KBM-7 (cell line): ENCODE measurements at regions not wholly inside any gene's neighbourhood (a gene's known extent, or its start where the extent isn't known, plus 50 kb on each side); places are given as distances from the start of the nearest gene placed in this dataset.

Experiments
- DNase-seq: peaks from one replicate; pipeline ENCODE4 v3.0.0-alpha.2; 2015
- in situ Hi-C: fragments of 300-500 bp; cut with MboI; formaldehyde crosslinking; loops from 2 replicates; pipeline ENCODE4 v1.14.3; 2020; ENCODE audit warnings: low sequenced_read_pairs, low pct_unique_long_range_greater_than_20kb, mixed read lengths

DNA sequence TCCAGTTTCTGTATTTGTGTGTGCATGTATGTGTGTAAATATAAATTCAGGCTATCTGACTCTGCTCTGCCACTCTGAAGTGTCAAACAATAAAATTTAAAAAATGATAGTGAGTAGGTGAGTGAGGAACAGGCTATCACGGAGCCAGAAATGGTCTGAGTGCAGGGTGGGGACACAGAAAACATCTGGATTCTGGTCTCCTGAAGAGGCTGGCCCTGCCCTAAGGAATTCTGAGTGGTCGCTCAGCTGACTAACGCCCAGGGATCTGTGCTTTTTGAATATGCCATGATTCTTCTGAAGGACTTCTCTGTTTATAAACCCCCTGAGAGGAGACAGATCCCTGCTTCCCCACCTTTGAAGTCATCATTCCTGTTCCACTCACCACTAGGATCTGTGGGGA, 353.9 kb upstream of the GYPC start:
- DNase-seq: no peak
- in situ Hi-C loops: no loop called here

DNA sequence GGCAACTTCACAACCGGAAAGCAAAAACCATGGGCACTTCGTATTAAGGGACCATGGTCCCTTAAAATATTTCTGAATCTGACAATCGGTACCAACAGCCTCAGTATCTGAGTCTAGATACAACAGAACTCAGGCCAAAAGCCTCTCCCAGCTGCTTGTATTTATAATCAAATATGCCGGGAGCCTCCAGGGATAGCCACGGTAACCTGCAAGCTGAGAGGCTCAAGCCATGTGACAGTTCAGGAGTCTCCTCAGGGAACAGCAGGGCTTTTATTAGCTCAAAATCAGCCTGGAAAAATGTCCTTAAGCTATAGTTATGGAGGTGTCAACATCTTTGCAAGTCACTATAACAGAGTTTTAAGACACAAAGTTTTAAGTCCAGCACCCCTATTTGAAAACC, 352.8 kb upstream of the GYPC start:
- in situ Hi-C loops: no loop called here
- DNase-seq: no peak

DNA sequence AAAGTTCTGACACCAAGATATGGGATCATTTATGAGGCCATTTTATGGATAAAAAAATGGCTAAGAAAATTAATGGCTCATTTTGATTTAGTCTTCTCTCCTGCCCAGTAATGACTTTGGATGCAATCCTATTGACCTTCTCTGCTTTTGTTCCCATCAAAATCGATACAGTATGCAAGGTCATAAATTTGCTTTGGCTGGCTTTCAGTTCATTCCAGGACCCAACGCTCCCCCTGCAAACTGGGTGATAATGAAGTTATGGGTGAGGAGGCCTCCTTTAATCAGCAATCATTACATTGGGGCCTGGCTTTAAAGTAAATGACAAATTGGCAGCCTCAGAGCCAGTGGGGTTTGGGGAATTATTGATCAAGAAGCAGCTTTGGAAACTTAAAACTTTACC, 351.8 kb upstream of the GYPC start:
- DNase-seq: no peak
- in situ Hi-C loops: no loop called here

DNA sequence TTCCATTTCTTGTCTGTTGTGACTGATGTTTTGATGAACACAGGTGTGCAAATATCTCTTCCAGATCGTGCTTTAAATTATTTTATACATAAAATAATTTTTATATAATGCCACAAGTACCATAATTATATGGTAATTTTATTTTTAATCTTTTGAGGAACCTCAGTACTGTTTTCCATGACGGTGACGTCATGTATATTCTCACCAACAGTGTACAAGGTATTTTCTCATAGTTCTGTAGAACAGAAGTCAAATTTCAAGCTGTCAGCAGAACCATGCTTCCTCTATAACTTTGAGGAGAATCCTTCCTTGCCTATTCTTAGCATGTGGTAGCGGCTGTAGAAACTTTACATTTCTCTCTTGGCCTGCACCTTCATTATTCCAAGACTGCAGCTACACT, 349.4 kb upstream of the GYPC start:
- in situ Hi-C loops: no loop called here
- DNase-seq: no peak

DNA sequence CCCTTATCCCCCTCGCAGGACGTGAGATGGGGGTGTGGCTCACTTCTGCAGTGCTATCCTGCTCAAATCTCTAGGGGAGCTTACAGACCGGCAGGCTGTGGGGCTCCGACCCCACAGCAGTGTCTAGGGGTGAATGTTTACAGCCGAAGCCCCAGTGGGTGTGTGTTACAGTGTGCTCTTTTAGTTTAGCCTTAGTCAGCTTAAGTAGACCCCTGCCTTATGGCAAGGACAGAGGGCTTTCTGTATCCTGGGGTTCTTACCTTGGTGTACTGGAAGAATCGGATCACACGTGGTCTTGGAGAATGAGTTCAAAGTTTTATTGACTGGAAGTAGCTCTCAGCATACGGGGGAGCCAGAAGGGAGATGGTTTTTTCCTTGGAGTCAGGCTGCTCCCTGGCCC, 348.2 kb upstream of the GYPC start:
- DNase-seq: no peak
- in situ Hi-C loops: no loop called here

DNA sequence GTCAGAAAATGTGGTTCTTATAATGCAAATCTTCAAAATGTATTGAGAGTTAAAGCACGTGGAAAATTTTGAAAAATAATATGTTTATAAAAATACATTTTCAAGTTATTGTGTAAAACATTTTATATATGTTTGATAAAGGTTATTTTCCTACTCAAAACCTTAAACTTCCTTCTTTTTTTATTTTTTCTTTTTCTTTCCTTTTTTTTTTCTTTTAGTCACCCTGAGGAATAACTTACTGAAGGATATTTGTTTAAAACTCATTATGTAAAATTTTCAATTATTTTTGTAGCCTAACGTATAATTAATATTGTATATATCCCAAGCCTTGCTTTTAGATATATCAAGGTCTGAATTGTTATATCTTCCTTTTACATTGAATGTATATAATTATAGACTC, 346.8 kb upstream of the GYPC start:
- in situ Hi-C loops: no loop called here
- no peak for DNase-seq

DNA sequence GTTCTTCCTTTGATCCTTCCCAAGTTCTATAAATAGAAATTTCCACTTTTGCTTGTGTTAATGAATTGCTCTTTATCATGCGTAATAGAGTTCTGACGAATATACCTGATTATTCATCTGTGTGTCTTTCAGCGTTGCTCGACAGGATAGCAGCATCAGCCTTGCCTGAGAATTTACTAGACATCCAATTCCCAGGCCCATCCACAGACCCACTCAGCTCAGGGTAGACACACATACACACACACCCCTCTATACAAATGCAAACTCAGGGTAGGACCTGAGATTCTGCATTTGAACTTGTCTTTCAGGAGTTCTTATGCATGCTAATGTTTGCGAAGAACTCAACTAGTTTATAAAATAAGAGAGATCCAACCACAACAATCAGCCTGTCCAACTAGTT, 343.4 kb upstream of the GYPC start:
- no peak for DNase-seq
- in situ Hi-C loops: no loop called here

DNA sequence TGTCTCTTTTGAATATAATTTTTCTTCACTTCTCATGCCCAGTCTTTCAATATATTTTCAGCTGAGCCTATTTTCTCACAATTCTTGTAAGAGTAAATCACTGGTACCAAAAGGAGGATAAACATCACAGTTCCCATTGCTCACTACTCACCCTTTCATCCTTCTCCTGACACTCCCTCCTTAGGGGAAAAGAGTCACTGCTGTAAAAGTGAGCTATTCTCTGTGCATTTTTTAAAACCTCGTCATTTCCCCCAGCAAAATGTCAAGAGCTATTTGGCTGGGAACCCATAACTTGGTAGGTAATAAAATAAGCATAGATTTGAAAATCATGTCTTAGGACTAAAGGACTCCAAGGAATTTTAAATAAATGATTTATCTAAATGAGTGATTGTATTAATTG, 340.1 kb upstream of the GYPC start:
- no peak for DNase-seq
- in situ Hi-C loops: no loop called here

DNA sequence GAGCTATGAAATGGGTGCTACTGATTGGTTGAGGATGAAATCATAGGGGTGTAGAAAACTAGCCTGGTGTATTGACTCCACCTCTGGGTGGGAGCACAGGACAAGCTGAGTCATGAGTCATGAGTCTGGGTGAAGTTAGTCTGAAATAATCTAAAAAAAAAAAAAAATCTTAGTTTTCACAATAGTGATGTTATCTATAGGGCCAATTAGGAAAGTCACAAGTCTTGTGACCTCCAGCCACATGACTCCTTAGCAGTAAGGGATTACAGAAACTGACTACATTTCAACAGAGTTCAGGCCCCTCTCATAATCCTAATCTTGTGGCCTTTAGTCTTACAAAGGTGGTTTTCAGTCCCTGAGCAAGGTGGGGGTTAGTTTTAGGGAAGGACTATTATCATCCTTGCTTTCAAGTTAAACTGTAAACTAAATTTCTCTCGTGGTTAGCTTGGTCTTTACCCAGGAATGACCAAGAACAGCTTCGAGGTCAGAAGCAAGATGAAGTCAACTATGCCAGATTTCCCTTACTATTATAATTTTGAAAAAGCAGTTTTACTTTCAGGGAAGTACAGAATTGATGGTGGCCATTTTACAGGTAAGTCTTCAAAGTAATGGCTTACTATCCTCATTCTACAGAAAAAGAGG, 338.0 kb upstream of the GYPC start:
- in situ Hi-C loops: no loop called here
- DNase-seq: no peak

DNA sequence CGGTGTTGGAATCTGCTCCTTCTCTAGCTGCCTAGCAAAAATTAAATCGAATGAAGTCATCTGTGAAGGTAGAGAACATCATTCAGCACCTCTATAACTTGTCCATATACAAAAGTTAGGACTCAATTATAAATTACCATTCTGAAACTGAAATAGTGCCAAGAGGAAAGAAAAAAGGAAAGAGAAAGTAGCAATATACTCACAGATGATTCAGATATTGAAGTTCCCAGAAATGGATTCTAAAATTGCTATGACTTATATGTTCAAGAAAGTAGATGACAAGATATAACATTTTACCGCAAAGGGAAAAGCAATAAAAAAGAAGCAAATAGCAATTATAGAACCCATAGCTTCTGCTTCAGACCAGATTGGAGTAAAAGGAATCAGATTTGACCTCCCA, 333.6 kb upstream of the GYPC start:
- in situ Hi-C loops: no loop called here
- no peak for DNase-seq

DNA sequence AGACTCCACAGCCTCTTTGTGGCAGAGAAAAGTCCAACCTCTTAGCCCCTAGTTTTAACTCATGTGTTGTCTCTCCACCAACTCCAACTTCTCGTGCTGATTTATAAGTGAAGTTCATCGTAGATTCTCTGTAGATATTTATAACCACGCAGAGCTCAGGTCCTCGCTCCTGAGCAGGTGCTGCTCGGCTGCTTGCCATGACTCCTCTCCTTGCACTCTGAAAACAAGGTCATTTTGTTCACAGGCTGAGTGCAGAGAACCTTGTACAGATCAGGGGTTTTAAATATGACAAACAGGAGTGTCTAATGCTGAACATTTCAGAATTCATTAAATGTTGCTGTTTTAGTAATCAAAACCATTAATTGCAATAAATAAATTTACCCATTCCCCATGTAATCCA, 330.8 kb upstream of the GYPC start:
- in situ Hi-C loops: no loop called here
- no peak for DNase-seq

DNA sequence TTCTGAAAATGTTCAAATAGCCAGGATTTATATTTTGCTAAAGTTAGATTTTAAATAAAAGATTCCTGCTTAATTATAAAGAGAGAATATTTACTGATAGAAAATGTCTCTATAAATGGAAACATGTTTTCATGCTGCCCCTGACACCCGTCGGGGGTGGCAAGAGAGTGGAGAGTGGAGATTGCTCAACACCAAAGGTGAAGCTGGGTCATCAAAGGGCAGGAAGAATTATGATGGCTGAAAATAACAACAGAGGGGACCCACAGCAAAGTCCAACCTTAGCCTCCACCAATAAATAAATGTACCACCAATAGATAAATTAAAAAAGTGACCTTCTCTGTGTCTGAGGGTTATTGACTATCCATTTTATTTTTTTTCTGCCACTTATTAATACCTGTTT, 326.8 kb upstream of the GYPC start:
- in situ Hi-C loops: no loop called here
- no peak for DNase-seq

DNA sequence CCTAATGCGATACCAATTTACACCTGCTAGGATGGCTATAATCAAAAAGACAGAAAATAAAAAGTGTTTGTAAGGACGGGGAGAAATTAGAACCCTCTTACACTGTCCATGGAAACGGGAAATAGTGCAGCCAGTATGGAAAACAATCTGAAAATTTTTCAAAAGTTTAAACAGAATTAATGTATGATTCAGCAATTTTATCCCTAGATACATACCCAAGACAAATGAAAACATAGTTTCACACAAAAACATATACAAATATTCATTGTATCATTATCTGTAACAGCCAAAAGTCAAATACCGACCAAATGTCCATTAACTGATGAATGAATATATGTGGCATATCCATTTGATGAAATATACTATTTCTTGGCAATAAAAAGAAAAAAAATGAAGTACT, 313.5 kb upstream of the GYPC start:
- in situ Hi-C loops: no loop called here
- DNase-seq: no peak

DNA sequence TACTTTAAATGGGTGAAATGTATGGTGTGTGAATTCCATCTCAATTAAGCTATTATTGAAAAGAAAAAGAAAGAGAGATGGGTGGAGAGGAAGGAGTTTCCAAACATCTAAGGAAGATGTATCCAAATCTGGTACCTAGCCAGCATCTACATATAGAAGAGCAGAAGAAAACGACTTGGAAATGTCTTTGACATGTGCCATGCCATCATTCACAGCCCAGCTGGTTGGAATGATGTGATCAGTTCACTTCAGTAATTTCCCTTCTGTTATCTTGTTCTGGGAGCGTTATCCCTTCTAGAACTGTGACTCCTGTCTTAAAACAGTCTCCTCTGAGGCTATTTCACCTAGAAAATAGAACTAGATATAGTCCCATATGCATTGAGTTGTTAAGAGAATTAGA, 312.8 kb upstream of the GYPC start:
- DNase-seq: no peak
- in situ Hi-C loops: no loop called here

DNA sequence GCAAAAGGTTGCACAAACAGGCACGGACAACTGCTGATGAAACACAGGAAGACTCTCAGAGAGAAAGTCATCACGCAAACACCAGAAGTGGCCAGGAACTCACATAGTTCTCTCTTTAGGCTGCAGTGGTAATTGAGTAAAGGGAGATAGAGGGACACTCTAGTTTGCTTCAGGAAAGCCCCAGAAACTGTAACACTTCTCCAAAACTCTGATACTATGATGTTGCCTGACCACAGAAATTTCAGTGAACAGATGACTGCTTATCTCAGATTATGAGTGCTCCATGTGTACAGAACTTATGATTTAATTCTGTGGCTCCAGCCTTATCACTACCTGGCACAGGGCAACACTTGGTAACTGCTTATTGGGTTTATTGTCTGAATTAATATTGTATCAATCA, 311.5 kb upstream of the GYPC start:
- in situ Hi-C loops: no loop called here
- DNase-seq: no peak

DNA sequence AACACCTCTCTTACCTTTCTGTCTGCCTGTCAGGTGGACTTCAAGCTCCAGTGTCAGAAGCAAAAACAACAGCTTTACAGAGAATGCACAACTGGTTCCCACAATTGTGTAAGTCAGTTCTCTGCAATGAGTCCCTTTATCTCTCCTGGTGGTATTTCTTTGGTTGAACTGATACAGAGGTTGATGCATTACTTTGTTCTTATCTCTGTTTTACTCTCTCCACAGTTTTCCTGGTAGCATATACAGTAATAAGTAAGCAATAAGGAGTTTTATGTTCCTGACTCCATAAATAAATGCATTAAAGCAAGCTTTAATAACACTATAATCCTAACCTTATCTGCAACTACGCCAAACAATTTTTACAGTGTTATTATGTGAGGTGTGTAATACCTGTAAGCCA, 310.3 kb upstream of the GYPC start:
- no peak for DNase-seq

DNA sequence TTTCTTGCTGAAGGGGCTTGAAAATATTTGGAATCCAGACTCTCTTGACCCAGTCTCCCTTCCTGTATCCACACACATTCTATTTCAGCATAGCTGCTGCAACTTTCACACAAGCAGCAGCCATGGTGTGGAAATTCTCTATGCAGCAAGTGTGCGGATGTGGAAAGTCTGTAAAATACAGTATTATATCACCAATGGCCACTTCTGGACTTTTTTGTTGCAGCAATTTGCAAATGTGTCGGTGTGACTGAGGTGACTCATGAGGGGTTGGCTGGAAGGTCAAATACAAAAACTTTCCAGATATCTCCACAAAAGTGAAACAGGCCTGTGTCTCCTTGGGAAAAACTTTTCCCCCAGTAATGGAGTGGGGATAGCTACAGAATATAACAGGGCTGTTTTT, 299.3 kb upstream of the GYPC start:
- DNase-seq: no peak
- in situ Hi-C loops: no loop called here

More for the DNA sequence above, 310.3 kb upstream of the GYPC start:
- in situ Hi-C loops: no loop called here

DNA sequence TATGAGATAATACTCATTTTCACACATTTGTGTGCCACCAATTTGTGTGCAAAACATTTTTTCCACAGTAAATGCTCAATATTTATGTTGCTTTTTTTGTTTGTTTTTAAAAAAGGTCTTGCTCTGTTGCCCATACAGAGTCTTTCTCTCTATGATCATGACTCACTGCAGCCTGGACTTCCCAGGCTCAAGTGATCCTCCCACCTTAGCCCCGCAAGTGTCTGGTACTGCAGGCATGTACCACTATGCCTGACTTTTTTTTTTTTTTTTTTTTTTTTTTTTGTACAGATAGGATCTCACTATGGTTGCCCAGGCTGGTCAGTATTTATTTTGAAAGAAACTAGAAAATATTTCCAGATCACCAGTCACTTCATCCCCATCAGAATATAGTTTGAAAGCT, 297.8 kb upstream of the GYPC start:
- in situ Hi-C loops: no loop called here
- no peak for DNase-seq

DNA sequence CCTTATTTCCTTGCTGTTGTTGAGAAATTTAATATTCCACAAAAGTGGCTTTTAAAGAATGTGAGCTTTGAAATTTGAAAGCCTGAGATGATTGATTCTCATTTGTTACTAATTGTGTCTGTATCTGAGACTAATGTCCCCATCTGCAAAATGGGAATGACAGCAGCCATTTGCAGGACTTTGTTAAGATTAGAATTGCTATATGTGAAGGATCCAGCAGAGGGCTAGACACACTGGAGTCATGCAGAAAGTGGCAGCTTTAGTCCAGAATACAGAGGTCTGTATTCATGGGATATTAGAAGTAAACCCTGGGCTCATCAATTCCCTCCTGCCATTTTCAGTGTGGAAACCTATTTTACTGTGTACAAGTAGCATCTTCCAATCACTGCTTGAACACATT, 296.5 kb upstream of the GYPC start:
- in situ Hi-C loops: no loop called here
- DNase-seq: peak; percentile 28

DNA sequence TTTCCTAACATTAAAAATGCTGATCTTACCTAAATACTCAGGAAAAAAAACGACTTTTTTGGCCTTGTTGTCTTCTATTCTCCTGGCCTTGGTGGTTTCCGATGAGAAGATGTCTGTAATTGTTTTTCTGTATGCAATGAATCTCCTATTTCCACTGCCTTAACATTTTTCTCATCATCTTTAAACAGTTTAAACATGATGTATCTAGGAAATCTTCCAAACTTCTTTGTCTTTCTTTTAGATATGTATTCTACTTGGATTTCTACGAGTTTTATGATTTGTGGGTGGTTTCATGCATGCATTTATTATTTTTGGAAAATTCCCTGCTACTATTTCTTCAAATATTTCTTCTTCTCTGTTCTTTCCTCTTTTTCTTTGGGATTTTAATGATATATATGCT, 288.6 kb upstream of the GYPC start:
- in situ Hi-C loops: no loop called here

DNA sequence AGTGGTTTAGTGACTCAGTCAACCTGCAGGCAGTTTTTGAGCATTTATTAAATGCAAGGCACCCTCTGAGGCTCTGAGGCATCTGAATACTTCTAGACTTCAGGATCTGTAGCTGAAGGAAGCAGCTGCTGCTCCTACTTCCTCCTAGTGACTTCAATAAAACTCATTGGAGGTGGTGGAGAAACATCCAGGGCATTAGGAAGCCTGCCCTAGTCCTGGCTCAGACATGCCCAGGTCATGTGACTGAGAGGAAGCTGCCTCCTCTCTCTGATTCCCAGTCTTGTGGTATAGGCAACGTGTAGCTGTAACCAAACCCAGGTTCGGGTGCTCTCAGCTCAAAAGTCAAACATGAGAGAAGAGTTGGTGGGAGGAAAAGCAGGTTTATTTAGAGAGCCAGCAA, 287.2 kb upstream of the GYPC start:
- in situ Hi-C loops: no loop called here
- DNase-seq: peak; percentile 12

More for the DNA sequence above, 288.6 kb upstream of the GYPC start:
- DNase-seq: no peak

DNA sequence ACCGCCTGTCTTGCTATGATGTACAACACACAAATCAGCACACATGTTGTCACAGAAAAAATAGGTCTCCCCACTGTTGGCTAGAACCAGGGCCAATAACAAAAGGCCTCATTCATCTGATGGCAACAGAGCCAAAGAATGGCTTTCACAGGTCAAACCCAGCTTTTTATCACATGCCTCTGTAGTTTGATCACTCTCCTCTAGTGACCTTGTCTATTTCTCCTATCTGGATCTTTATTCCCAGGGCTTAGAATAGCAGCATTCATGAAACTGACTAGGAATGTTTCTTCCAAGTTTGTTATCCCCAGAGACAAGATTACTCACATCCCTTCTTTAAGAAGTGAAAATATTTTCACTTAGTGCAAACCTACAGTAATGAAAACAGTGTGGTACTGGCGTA, 285.8 kb upstream of the GYPC start:
- no peak for DNase-seq
- in situ Hi-C loops: no loop called here
